Bronchial epithelial cell (primary cell): ENCODE measurements at regions not wholly inside any gene's neighbourhood (a gene's known extent, or its start where the extent isn't known, plus 50 kb on each side); places are given as distances from the start of the nearest gene placed in this dataset.
A peak's percentile ranks its signal among the peaks of the same experiment; 100 is the strongest.

Experiments used
- DNase-seq: peaks from one replicate; pipeline ENCODE4 v3.0.0-alpha.2; 2010; ENCODE audit warnings: low read depth
- FAIRE-seq: peaks from 2 replicates; lab custom pipeline; 2011; peaks lifted over from hg19 to GRCh38; lab: Jason Lieb, UNC
- H3K27me3 ChIP-seq: 2 replicates; pipeline ENCODE4 v1.5.1; 2011; ENCODE audit warnings: low read length; ENCODE audit not compliant: control insufficient read depth, insufficient read depth
- H3K36me3 ChIP-seq: 2 replicates; pipeline ENCODE4 v1.5.1; 2011; ENCODE audit warnings: low read length; ENCODE audit not compliant: control insufficient read depth, insufficient read depth
- H3K4me3 ChIP-seq: 2 replicates; pipeline ENCODE4 v1.5.1; 2011; ENCODE audit warnings: mild to moderate bottlenecking, low read depth, low read length, control low read depth
- CTCF ChIP-seq: IDR thresholded peaks from 2 replicates; pipeline ENCODE4 v1.5.1; 2011; ENCODE audit warnings: mild to moderate bottlenecking, moderate library complexity, low read length, control low read depth, inconsistent platforms; ENCODE audit not compliant: insufficient read depth, severe bottlenecking

GRCh38 chr6:6803180-6803977 lies 214.9 kb downstream of the LY86 start:
- Histone ChIP-seq H3K36me3 (no peaks in the 10 kb centered on the region), H3K27me3 (no peaks in the 10 kb centered on the region), H3K4me3 (no peak overlapping the region)
- DNase-seq (peak; percentile 100), FAIRE-seq (peak; percentile 99)
- TF ChIP-seq CTCF: peak; percentile 13

- DNase-seq: peak; percentile 29
- Histone ChIP-seq H3K27me3 (no peaks in the 10 kb centered on the region), H3K4me3 (no peak overlapping the region), H3K36me3 (no peaks in the 10 kb centered on the region)
- FAIRE-seq: no peak
- no peak for TF ChIP-seq CTCF
Measured at GRCh38 chr6:6804843-6805615, 216.5 kb downstream of the LY86 start.

- no peaks in the 10 kb centered on the region for H3K36me3 ChIP-seq
- no peak overlapping the region for H3K4me3 ChIP-seq
- no peaks in the 10 kb centered on the region for H3K27me3 ChIP-seq
- DNase-seq (peak; percentile 28), FAIRE-seq (no peak)
- no peak for TF ChIP-seq CTCF
Measured at GRCh38 chr6:6806844-6807518, 218.5 kb downstream of the LY86 start.

- FAIRE-seq: no peak
Measured at GRCh38 chr6:6808343-6808742, 219.8 kb downstream of the LY86 start.

GRCh38 chr6:6808915-6809314 lies 220.4 kb downstream of the LY86 start:
- no peak for DNase-seq
- FAIRE-seq: no peak
- no peaks in the 10 kb centered on the region for H3K36me3 ChIP-seq
- H3K27me3 ChIP-seq: no peaks in the 10 kb centered on the region
- no peak for TF ChIP-seq CTCF
- no peak overlapping the region for H3K4me3 ChIP-seq

More at GRCh38 chr6:6808343-6808742, 219.8 kb downstream of the LY86 start:
- Histone ChIP-seq H3K36me3 (no peaks in the 10 kb centered on the region), H3K27me3 (no peaks in the 10 kb centered on the region), H3K4me3 (no peak overlapping the region)
- no peak for DNase-seq
- TF ChIP-seq CTCF: no peak
